ENCODE measurements at regions not wholly inside any gene's neighbourhood (a gene's known extent, or its start where the extent isn't known, plus 50 kb on each side); places are given as distances from the start of the nearest gene placed in this dataset.

DNA sequence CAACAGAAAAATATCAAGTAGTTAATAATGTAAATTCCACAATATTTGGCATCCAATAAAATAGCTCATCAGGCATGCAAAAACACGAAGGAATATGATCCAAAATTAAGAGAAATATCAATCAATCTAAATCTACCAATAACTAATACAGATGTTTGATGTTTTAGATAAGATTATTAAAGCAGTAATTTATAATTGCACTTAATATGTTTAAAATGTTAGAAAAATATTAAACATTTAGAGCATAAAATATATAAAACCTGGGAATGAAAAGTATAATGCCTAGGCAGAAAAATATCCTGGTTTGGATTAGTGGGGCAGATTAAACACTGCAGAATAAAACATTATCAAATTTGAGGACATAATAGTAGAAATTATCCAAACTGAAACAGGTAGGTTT, 879.9 kb downstream of the FAM181B start:
- H3K36me3 ChIP-seq: no peaks in the 10 kb centered on the region
- intact Hi-C loops (cut with DNase I): no loop called here
- 39 to 61% methylated on average over 1 of the region's 1 CpG for WGBS, 2 donors
- DNase-seq: no peak
- TF ChIP-seq, protein P1, sequence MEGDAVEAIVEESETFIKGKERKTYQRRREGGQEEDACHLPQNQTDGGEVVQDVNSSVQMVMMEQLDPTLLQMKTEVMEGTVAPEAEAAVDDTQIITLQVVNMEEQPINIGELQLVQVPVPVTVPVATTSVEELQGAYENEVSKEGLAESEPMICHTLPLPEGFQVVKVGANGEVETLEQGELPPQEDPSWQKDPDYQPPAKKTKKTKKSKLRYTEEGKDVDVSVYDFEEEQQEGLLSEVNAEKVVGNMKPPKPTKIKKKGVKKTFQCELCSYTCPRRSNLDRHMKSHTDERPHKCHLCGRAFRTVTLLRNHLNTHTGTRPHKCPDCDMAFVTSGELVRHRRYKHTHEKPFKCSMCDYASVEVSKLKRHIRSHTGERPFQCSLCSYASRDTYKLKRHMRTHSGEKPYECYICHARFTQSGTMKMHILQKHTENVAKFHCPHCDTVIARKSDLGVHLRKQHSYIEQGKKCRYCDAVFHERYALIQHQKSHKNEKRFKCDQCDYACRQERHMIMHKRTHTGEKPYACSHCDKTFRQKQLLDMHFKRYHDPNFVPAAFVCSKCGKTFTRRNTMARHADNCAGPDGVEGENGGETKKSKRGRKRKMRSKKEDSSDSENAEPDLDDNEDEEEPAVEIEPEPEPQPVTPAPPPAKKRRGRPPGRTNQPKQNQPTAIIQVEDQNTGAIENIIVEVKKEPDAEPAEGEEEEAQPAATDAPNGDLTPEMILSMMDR (IDR thresholded peaks at IDR 0.05): no peak
- no peak for TF ChIP-seq POLR2A (IDR thresholded peaks at IDR 0.05)
- no peaks in the 10 kb centered on the region for H3K27me3 ChIP-seq
- H3K9me3 ChIP-seq: no peaks in the 10 kb centered on the region
- H3K27ac ChIP-seq: no peak overlapping the region
- no peak overlapping the region for H3K4me3 ChIP-seq
- H3K4me1 ChIP-seq: no peaks in the 10 kb centered on the region

DNA sequence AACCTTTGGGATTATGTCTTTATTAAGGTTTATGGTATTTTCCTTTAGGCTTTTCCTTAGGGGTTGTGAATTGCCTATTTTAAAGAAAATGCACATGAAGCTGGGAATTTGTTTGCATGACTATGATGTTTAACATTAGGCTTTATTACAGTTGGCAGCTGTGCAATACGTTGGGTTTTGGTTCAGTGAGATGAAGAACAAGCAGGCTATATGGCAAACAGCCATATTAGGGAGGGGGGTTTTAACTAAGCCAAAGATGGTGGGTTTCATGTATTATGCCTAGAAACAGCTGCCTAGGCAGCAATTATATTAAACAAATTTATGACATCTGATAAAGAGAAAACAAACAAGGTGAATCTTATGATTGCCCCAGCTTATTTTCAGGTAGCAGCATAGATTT, 880.8 kb downstream of the FAM181B start:
- no peaks in the 10 kb centered on the region for H3K36me3 ChIP-seq
- H3K9me3 ChIP-seq: no peaks in the 10 kb centered on the region
- no peaks in the 10 kb centered on the region for H3K27me3 ChIP-seq
- no peaks in the 10 kb centered on the region for H3K4me1 ChIP-seq
- H3K4me3 ChIP-seq: no peak overlapping the region
- H3K27ac ChIP-seq: no peak overlapping the region
- no peak for DNase-seq
- TF ChIP-seq POLR2A (IDR thresholded peaks at IDR 0.05): no peak
- TF ChIP-seq, protein P1 (IDR thresholded peaks at IDR 0.05): no peak
- 22 to 48% methylated on average over 1 of the region's 1 CpG for WGBS, 2 donors
- intact Hi-C loops (cut with DNase I): no loop called here

DNA sequence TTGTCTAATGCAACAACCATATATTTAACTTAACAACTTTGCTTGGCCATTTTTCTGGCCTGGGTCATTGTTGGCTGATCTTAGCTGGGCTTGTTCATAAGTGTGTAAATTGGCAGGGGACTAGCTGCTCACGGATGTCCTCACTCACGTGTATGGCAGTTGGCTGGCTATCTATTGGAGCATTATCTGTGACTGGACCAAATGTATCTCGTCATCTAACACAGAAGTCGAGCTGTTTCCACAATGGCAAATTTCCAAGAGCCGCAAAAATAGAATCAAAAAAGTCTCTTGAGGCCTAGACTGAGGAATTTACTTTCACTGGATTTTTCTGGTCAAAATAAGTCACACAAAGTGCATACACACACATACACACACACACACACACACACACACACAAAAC, 893.3 kb downstream of the FAM181B start:
- 37 to 43% methylated on average over 5 of the region's 5 CpGs for WGBS, 2 donors
- H3K9me3 ChIP-seq: no peaks in the 10 kb centered on the region
- H3K27ac ChIP-seq: no peak overlapping the region
- intact Hi-C loops (cut with DNase I): no loop called here
- no peaks in the 10 kb centered on the region for H3K4me1 ChIP-seq
- DNase-seq: no peak
- H3K4me3 ChIP-seq: no peak overlapping the region
- no peak for TF ChIP-seq POLR2A (IDR thresholded peaks at IDR 0.05)
- TF ChIP-seq, protein P1 (IDR thresholded peaks at IDR 0.05): no peak
- H3K27me3 ChIP-seq: no peaks in the 10 kb centered on the region
- no peaks in the 10 kb centered on the region for H3K36me3 ChIP-seq

DNA sequence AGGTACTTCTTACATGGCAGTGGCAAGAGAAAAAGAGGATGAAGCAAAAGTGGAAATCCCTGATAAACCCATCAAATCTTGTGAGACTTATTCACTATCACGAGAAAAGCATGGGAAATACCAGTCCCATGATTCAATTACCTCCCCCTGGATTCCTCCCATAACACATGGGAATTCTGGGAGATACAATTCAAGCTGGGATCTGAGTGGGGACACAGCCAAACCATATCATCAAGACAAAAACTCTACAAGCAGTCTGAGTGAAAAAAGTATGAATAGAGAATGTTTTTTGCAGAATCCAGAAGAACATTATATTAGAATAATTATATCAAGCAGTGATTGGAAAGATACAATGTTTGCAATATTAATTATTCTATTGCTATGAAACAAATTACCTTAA, 893.7 kb downstream of the FAM181B start:
- Histone ChIP-seq H3K27ac (no peak overlapping the region), H3K27me3 (no peaks in the 10 kb centered on the region), H3K4me1 (no peaks in the 10 kb centered on the region), H3K36me3 (no peaks in the 10 kb centered on the region), H3K4me3 (no peak overlapping the region), H3K9me3 (no peaks in the 10 kb centered on the region)
- 37 to 40% methylated on average over 1 of the region's 1 CpG for WGBS, 2 donors
- no peak for DNase-seq
- TF ChIP-seq, protein P1 (IDR thresholded peaks at IDR 0.05): no peak
- no peak for TF ChIP-seq POLR2A (IDR thresholded peaks at IDR 0.05)
- intact Hi-C loops (cut with DNase I): no loop called here

DNA sequence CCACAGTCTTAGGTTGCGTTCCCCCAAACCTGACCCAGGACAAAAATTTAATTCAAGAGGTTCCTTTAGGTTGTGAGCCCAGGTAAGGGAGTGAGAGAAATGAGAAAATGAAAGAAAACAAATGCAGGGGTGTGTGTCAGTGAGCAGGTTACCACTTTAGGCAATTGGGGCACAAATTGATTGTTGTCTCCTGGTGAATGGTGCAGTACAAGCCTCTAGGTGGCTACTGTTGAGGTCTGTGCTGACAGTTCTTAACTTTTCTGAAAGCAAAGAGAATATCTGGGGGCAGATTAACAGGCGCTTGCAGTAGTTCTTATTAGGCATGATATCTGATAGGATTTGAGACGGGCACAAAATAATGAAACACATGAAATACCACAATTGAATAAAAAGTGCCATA, 894.6 kb downstream of the FAM181B start:
- intact Hi-C loops (cut with DNase I): no loop called here
- Histone ChIP-seq H3K4me1 (no peaks in the 10 kb centered on the region), H3K4me3 (no peak overlapping the region), H3K27me3 (no peaks in the 10 kb centered on the region), H3K9me3 (no peaks in the 10 kb centered on the region), H3K36me3 (no peaks in the 10 kb centered on the region), H3K27ac (no peak overlapping the region)
- TF ChIP-seq, protein P1 (IDR thresholded peaks at IDR 0.05): no peak
- no peak for TF ChIP-seq POLR2A (IDR thresholded peaks at IDR 0.05)
- no peak for DNase-seq
- 82 to 88% methylated on average over 3 of the region's 3 CpGs for WGBS, 2 donors
